Stimulated activated CD4-positive, alpha-beta T cell treated with anti-CD3 and anti-CD28 coated beads, Interleukin-2, amount 100 ng/mL, for 48 hours (primary cell): ENCODE measurements at regions not wholly inside any gene's neighbourhood (a gene's known extent, or its start where the extent isn't known, plus 50 kb on each side); places are given as distances from the start of the nearest gene placed in this dataset.

Experiments used
- DNase-seq, 2 donors: peaks; one replicate each; pipeline ENCODE4 v3.0.0-alpha.2; 2020

- no peak for DNase-seq
These were observed 485.7 kb upstream of the ZNF385D start for GRCh38 chr3:22236490-22237270.

- DNase-seq, result no peak
These were observed 488.0 kb upstream of the ZNF385D start for GRCh38 chr3:22239011-22239410.

GRCh38 chr3:22241110-22241509 lies 490.1 kb upstream of the ZNF385D start:
- DNase-seq, result no peak

- DNase-seq, result no peak
These were observed 493.9 kb upstream of the ZNF385D start for GRCh38 chr3:22244761-22245521.

- DNase-seq, result no peak
These were observed 495.0 kb upstream of the ZNF385D start for GRCh38 chr3:22245811-22246583.

- no peak for DNase-seq
These were observed 498.6 kb upstream of the ZNF385D start for GRCh38 chr3:22249658-22250057.

GRCh38 chr3:22257252-22257651 lies 506.2 kb upstream of the ZNF385D start:
- DNase-seq, result no peak

GRCh38 chr3:22262386-22262785 lies 511.4 kb upstream of the ZNF385D start:
- no peak for DNase-seq

GRCh38 chr3:22263042-22263441 lies 512.0 kb upstream of the ZNF385D start:
- DNase-seq, result no peak

GRCh38 chr3:22265403-22265802 lies 514.4 kb upstream of the ZNF385D start:
- no peak for DNase-seq

- DNase-seq, result no peak
These were observed 518.8 kb upstream of the ZNF385D start for GRCh38 chr3:22269831-22270230.

GRCh38 chr3:22276351-22276750 lies 525.3 kb upstream of the ZNF385D start:
- no peak for DNase-seq

GRCh38 chr3:22284559-22284958 lies 533.5 kb upstream of the ZNF385D start:
- DNase-seq, result no peak

GRCh38 chr3:22288756-22289155 lies 537.7 kb upstream of the ZNF385D start:
- no peak for DNase-seq

- no peak for DNase-seq
These were observed 541.7 kb upstream of the ZNF385D start for GRCh38 chr3:22292681-22293080.

GRCh38 chr3:22296601-22297000 lies 545.6 kb upstream of the ZNF385D start:
- no peak for DNase-seq

- DNase-seq, result no peak
These were observed 546.4 kb upstream of the ZNF385D start for GRCh38 chr3:22297436-22297835.

GRCh38 chr3:22306454-22306853 lies 555.4 kb upstream of the ZNF385D start:
- no peak for DNase-seq

- DNase-seq, result no peak
These were observed 557.9 kb upstream of the ZNF385D start for GRCh38 chr3:22308871-22309270.

GRCh38 chr3:22315925-22316324 lies 564.9 kb upstream of the ZNF385D start:
- no peak for DNase-seq

- DNase-seq, result no peak
These were observed 567.3 kb upstream of the ZNF385D start for GRCh38 chr3:22318325-22318724.

GRCh38 chr3:22319446-22319845 lies 568.4 kb upstream of the ZNF385D start:
- DNase-seq, result no peak

GRCh38 chr3:22322861-22323260 lies 571.9 kb upstream of the ZNF385D start:
- no peak for DNase-seq

- DNase-seq, result no peak
These were observed 575.3 kb upstream of the ZNF385D start for GRCh38 chr3:22326305-22326704.
